ENCODE measurements at regions not wholly inside any gene's neighbourhood (a gene's known extent, or its start where the extent isn't known, plus 50 kb on each side); places are given as distances from the start of the nearest gene placed in this dataset.
"Not testable (repeated sequence)": the region's sequence is repeated elsewhere in the genome, so short reads cannot be mapped to it uniquely, and the experiment has no call there.

- Histone ChIP-seq H3K36me3 (ENCODE audit: control insufficient read depth in 2 of 2, extremely low read depth in 1 of 2, insufficient read depth in 2 of 2, low read length in 2 of 2) (no peaks in the 10 kb centered on the region), H3K4me2 (ENCODE audit: insufficient read depth, low read length) (no peak overlapping the region), H3K9ac (replicated peaks; ENCODE audit: extremely low read depth, insufficient read depth, low read length) (no peak overlapping the region), H3K9me1 (replicated peaks; ENCODE audit: control insufficient read depth, extremely low read depth, insufficient read depth, low read length) (no peaks in the 10 kb centered on the region), H3K27me3 (ENCODE audit: control insufficient read depth in 2 of 2, insufficient read depth in 2 of 2, low read length in 2 of 2) (no peaks in the 10 kb centered on the region), H3K4me1 (ENCODE audit: control insufficient read depth, extremely low read depth, insufficient read depth, low read length) (no peaks in the 10 kb centered on the region), H4K20me1 (replicated peaks; ENCODE audit: control insufficient read depth, extremely low read depth, insufficient read depth, low read length) (no peaks in the 10 kb centered on the region), H3K9me3 (replicated peaks; ENCODE audit: control insufficient read depth, insufficient read depth, low read length) (peaks cover 1% of the 10 kb centered on the region), H2AFZ (ENCODE audit: low read depth, low read length) (no peak overlapping the region), H3K4me3 (replicated peaks in 1 of 3; ENCODE audit: insufficient read depth in 1 of 3, low read depth in 1 of 3, low read length in 3 of 3) (no peak overlapping the region), H3K79me2 (ENCODE audit: control insufficient read depth, insufficient read depth, low read length) (no peaks in the 10 kb centered on the region), H3K27ac (ENCODE audit: insufficient read depth, low read depth, low read length) (no peak overlapping the region)
- ChIA-PET CTCF (no interaction called here), POLR2A (no interaction called here)
- DNase-seq (ENCODE audit: low read depth, low spot score) (no peak), FAIRE-seq (no peak)
- dilution Hi-C loops (cut with MboI; ENCODE audit: extremely low pct_ligation_motif_present, low sequenced_read_pairs): no loop called here
- intact Hi-C loops (cut with micrococcal nuclease): no loop called here
- no TSS peak for BruUV-seq (replicated peaks)
- TF ChIP-seq MAX (IDR thresholded peaks at IDR 0.05; ENCODE audit: insufficient read depth, insufficient read length): no peak
- no peak for TF ChIP-seq CTCF (IDR thresholded peaks at IDR 0.05; ENCODE audit: extremely low read depth in 1 of 2, insufficient read depth in 1 of 2, low read depth in 1 of 2, low read length in 2 of 2)
- no peak for TF ChIP-seq FOS (IDR thresholded peaks at IDR 0.05; ENCODE audit: borderline replicate concordance, insufficient read depth, low read length)
- TF ChIP-seq GATA2 (IDR thresholded peaks at IDR 0.05; ENCODE audit: insufficient read depth, insufficient read length, low read depth, low read length): no peak
Observed at GRCh38 chr1:238912148-238912547, 474.2 kb upstream of the CHRM3 start.

- H3K27me3 ChIP-seq (ENCODE audit: control insufficient read depth in 2 of 2, insufficient read depth in 2 of 2, low read length in 2 of 2); CTCF ChIA-PET; dilution Hi-C loops (cut with MboI; ENCODE audit: extremely low pct_ligation_motif_present, low sequenced_read_pairs); intact Hi-C loops (cut with micrococcal nuclease); BruUV-seq (replicated peaks); DNase-seq (ENCODE audit: low read depth, low spot score); H3K27ac ChIP-seq (ENCODE audit: insufficient read depth, low read depth, low read length); H3K4me2 ChIP-seq (ENCODE audit: insufficient read depth, low read length); H3K79me2 ChIP-seq (ENCODE audit: control insufficient read depth, insufficient read depth, low read length); H3K9ac ChIP-seq (replicated peaks; ENCODE audit: extremely low read depth, insufficient read depth, low read length); H3K4me1 ChIP-seq (ENCODE audit: control insufficient read depth, extremely low read depth, insufficient read depth, low read length); H3K4me3 ChIP-seq (replicated peaks in 1 of 3; ENCODE audit: insufficient read depth in 1 of 3, low read depth in 1 of 3, low read length in 3 of 3); H4K20me1 ChIP-seq (replicated peaks; ENCODE audit: control insufficient read depth, extremely low read depth, insufficient read depth, low read length); H3K36me3 ChIP-seq (ENCODE audit: control insufficient read depth in 2 of 2, extremely low read depth in 1 of 2, insufficient read depth in 2 of 2, low read length in 2 of 2); POLR2A ChIA-PET; H2AFZ ChIP-seq (ENCODE audit: low read depth, low read length); FAIRE-seq; H3K9me1 ChIP-seq (replicated peaks; ENCODE audit: control insufficient read depth, extremely low read depth, insufficient read depth, low read length); H3K9me3 ChIP-seq (replicated peaks; ENCODE audit: control insufficient read depth, insufficient read depth, low read length): not testable (repeated sequence)
Observed at GRCh38 chr1:238902752-238903151, 483.6 kb upstream of the CHRM3 start.

Measured in endothelial cell of umbilical vein (primary cell).